ENCODE measurements at regions not wholly inside any gene's neighbourhood (a gene's known extent, or its start where the extent isn't known, plus 50 kb on each side); places are given as distances from the start of the nearest gene placed in this dataset.

DNA sequence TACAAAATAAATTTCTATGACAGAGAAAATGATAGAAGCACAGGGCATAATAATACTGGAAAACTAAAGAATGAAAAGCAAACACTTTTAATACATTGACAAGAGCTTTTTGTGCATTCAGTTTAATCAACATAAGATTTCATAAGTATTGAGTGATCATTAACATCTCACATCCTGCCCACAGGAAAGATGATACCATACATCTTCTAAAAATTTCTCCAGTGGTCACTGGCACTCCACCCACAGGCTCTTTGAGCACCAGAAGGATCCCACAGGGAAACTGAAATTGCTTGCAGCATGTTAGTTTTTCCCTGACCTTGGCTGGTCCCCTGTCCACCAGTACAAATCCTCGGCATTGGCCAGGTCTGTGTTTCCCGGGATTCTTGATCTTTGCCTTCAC lies 186.0 kb downstream of the CEMIP2 start:
- no peaks in the 10 kb centered on the region for H3K36me3 Mint-ChIP-seq (ENCODE audit: low read depth, unreplicated experiment)
- Histone ChIP-seq H3K4me3 (ENCODE audit: insufficient read depth, low read depth, low read length) (no peak overlapping the region), H3K9me3 (ENCODE audit: insufficient read depth, low read depth, low read length) (no peaks in the 10 kb centered on the region), H3K27ac (ENCODE audit: low read depth, low read length) (no peak overlapping the region), H3K9ac (ENCODE audit: low read length) (no peak overlapping the region), H3K27me3 (ENCODE audit: insufficient read depth, low read length) (no peaks in the 10 kb centered on the region), H3K4me1 (ENCODE audit: insufficient read depth, low read length) (no peaks in the 10 kb centered on the region), H4K20me1 (ENCODE audit: insufficient read depth, low read length) (no peaks in the 10 kb centered on the region), H3K4me2 (ENCODE audit: low read length) (no peak overlapping the region), H3K79me2 (ENCODE audit: insufficient read depth, low read length) (no peaks in the 10 kb centered on the region), H3K36me3 (ENCODE audit: insufficient read depth, low read length) (no peaks in the 10 kb centered on the region), H2AFZ (ENCODE audit: low read depth, low read length) (no peak overlapping the region)
- no peak overlapping the region for H3K27ac Mint-ChIP-seq (ENCODE audit: unreplicated experiment)
- FAIRE-seq: no peak
- H3K9me3 Mint-ChIP-seq (ENCODE audit: unreplicated experiment): no peaks in the 10 kb centered on the region
- no peak for TF ChIP-seq EZH2 (IDR thresholded peaks at IDR 0.05; ENCODE audit: insufficient read depth, low read length)
- TF ChIP-seq, protein P1, sequence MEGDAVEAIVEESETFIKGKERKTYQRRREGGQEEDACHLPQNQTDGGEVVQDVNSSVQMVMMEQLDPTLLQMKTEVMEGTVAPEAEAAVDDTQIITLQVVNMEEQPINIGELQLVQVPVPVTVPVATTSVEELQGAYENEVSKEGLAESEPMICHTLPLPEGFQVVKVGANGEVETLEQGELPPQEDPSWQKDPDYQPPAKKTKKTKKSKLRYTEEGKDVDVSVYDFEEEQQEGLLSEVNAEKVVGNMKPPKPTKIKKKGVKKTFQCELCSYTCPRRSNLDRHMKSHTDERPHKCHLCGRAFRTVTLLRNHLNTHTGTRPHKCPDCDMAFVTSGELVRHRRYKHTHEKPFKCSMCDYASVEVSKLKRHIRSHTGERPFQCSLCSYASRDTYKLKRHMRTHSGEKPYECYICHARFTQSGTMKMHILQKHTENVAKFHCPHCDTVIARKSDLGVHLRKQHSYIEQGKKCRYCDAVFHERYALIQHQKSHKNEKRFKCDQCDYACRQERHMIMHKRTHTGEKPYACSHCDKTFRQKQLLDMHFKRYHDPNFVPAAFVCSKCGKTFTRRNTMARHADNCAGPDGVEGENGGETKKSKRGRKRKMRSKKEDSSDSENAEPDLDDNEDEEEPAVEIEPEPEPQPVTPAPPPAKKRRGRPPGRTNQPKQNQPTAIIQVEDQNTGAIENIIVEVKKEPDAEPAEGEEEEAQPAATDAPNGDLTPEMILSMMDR (IDR thresholded peaks at IDR 0.05; ENCODE audit: insufficient read depth, low read depth, low read length): no peak
- H3K4me3 Mint-ChIP-seq (ENCODE audit: unreplicated experiment): no peak overlapping the region
- no peaks in the 10 kb centered on the region for H3K27me3 Mint-ChIP-seq (ENCODE audit: low read depth, unreplicated experiment)
- DNase-seq (ENCODE audit: low read depth): no peak
- peaks cover 8% of the 10 kb centered on the region for H3K4me1 Mint-ChIP-seq (ENCODE audit: low read depth, unreplicated experiment)

- Mint-ChIP-seq H3K27ac (ENCODE audit: unreplicated experiment) (no peak overlapping the region), H3K27me3 (ENCODE audit: low read depth, unreplicated experiment) (no peaks in the 10 kb centered on the region), H3K9me3 (ENCODE audit: unreplicated experiment) (no peaks in the 10 kb centered on the region), H3K4me1 (ENCODE audit: low read depth, unreplicated experiment) (peaks cover 8% of the 10 kb centered on the region), H3K4me3 (ENCODE audit: unreplicated experiment) (no peak overlapping the region), H3K36me3 (ENCODE audit: low read depth, unreplicated experiment) (no peaks in the 10 kb centered on the region)
- H3K36me3 ChIP-seq (ENCODE audit: insufficient read depth, low read length): no peaks in the 10 kb centered on the region
- no peaks in the 10 kb centered on the region for H3K27me3 ChIP-seq (ENCODE audit: insufficient read depth, low read length)
- H3K27ac ChIP-seq (ENCODE audit: low read depth, low read length): no peak overlapping the region
- H3K9me3 ChIP-seq (ENCODE audit: insufficient read depth, low read depth, low read length): no peaks in the 10 kb centered on the region
- no peaks in the 10 kb centered on the region for H4K20me1 ChIP-seq (ENCODE audit: insufficient read depth, low read length)
- H2AFZ ChIP-seq (ENCODE audit: low read depth, low read length): no peak overlapping the region
- H3K79me2 ChIP-seq (ENCODE audit: insufficient read depth, low read length): no peaks in the 10 kb centered on the region
- H3K4me1 ChIP-seq (ENCODE audit: insufficient read depth, low read length): no peaks in the 10 kb centered on the region
- H3K9ac ChIP-seq (ENCODE audit: low read length): no peak overlapping the region
- no peak overlapping the region for H3K4me2 ChIP-seq (ENCODE audit: low read length)
- H3K4me3 ChIP-seq (ENCODE audit: insufficient read depth, low read depth, low read length): no peak overlapping the region
- TF ChIP-seq, protein P1 (IDR thresholded peaks at IDR 0.05; ENCODE audit: insufficient read depth, low read depth, low read length): no peak
- TF ChIP-seq EZH2 (IDR thresholded peaks at IDR 0.05; ENCODE audit: insufficient read depth, low read length): no peak
- no peak for FAIRE-seq
- no peak for DNase-seq (ENCODE audit: low read depth)
These were observed 187.2 kb downstream of the CEMIP2 start for GRCh38 chr9:71581101-71581500.

- no peaks in the 10 kb centered on the region for H3K4me1 ChIP-seq (ENCODE audit: insufficient read depth, low read length)
These were observed 197.1 kb downstream of the CEMIP2 start for GRCh38 chr9:71571186-71571585.

More at GRCh38 chr9:71571186-71571585, 197.1 kb downstream of the CEMIP2 start:
- no peak for FAIRE-seq
- DNase-seq (ENCODE audit: low read depth): no peak
- no peaks in the 10 kb centered on the region for H3K79me2 ChIP-seq (ENCODE audit: insufficient read depth, low read length)
- H3K27me3 Mint-ChIP-seq (ENCODE audit: low read depth, unreplicated experiment): no peaks in the 10 kb centered on the region
- no peak overlapping the region for H2AFZ ChIP-seq (ENCODE audit: low read depth, low read length)
- H3K4me3 ChIP-seq (ENCODE audit: insufficient read depth, low read depth, low read length): no peak overlapping the region
- H3K27ac Mint-ChIP-seq (ENCODE audit: unreplicated experiment): no peak overlapping the region
- no peaks in the 10 kb centered on the region for H3K36me3 ChIP-seq (ENCODE audit: insufficient read depth, low read length)
- no peak overlapping the region for H3K4me2 ChIP-seq (ENCODE audit: low read length)
- H3K27me3 ChIP-seq (ENCODE audit: insufficient read depth, low read length): no peaks in the 10 kb centered on the region
- no peaks in the 10 kb centered on the region for H3K36me3 Mint-ChIP-seq (ENCODE audit: low read depth, unreplicated experiment)
- H3K9me3 ChIP-seq (ENCODE audit: insufficient read depth, low read depth, low read length): no peaks in the 10 kb centered on the region
- H3K4me3 Mint-ChIP-seq (ENCODE audit: unreplicated experiment): no peak overlapping the region
- no peaks in the 10 kb centered on the region for H3K9me3 Mint-ChIP-seq (ENCODE audit: unreplicated experiment)
- TF ChIP-seq, protein P1 (IDR thresholded peaks at IDR 0.05; ENCODE audit: insufficient read depth, low read depth, low read length): no peak
- no peak for TF ChIP-seq EZH2 (IDR thresholded peaks at IDR 0.05; ENCODE audit: insufficient read depth, low read length)
- H3K9ac ChIP-seq (ENCODE audit: low read length): no peak overlapping the region
- H3K27ac ChIP-seq (ENCODE audit: low read depth, low read length): no peak overlapping the region
- H4K20me1 ChIP-seq (ENCODE audit: insufficient read depth, low read length): no peaks in the 10 kb centered on the region
- peaks cover 4% of the 10 kb centered on the region for H3K4me1 Mint-ChIP-seq (ENCODE audit: low read depth, unreplicated experiment)
